H1 (cell line): ENCODE measurements at regions not wholly inside any gene's neighbourhood (a gene's known extent, or its start where the extent isn't known, plus 50 kb on each side); places are given as distances from the start of the nearest gene placed in this dataset.

ENCODE experiments used
- CTCF ChIA-PET: fragments of 300-600 bp; sonication (Branson Sonifier 250); formaldehyde crosslinking; loops from one replicate; lab custom pipeline; 2021; ENCODE audit not compliant: partially characterized antibody; lab: Charles Lee
- POLR2A ChIA-PET: fragments of 300-600 bp; sonication (Branson Sonifier 250); formaldehyde crosslinking; loops from one replicate; lab custom pipeline; 2021; ENCODE audit warnings: inconsistent platforms; ENCODE audit not compliant: partially characterized antibody; lab: Charles Lee
- DNase-seq, 2 experiments: peaks; one replicate each; pipeline versions ENCODE4 v3.0.0 to v3.0.0-alpha.2; 2010 to 2022; ENCODE audit warnings: low spot score in 2 of 2, low read depth in 1 of 2, mixed read lengths in 1 of 2
- FAIRE-seq: peaks from 2 replicates; lab custom pipeline; 2011; peaks lifted over from hg19 to GRCh38; lab: Jason Lieb, UNC
- H2AFZ ChIP-seq: 2 replicates; pipeline ENCODE4 v1.8.1; 2012; ENCODE audit warnings: low read length, inconsistent platforms
- H2AK5ac ChIP-seq: 2 replicates; pipeline ENCODE4 v1.6.1; 2013; ENCODE audit warnings: low read depth, low read length
- H2BK120ac ChIP-seq: replicated peaks from 2 replicates; pipeline ENCODE3; 2013; ENCODE audit warnings: low read depth, low read length, inconsistent platforms
- H2BK12ac ChIP-seq: 2 replicates; pipeline ENCODE4 v1.6.1; 2013; ENCODE audit warnings: low read depth, low read length
- H2BK15ac ChIP-seq: 2 replicates; pipeline ENCODE4 v1.6.1; 2013; ENCODE audit warnings: low read length
- H2BK20ac ChIP-seq: 2 replicates; pipeline ENCODE4 v1.6.1; 2013; ENCODE audit warnings: low read length
- H2BK5ac ChIP-seq: 2 replicates; pipeline ENCODE4 v1.6.1; 2013; ENCODE audit warnings: low read depth, low read length
- H3K14ac ChIP-seq: 2 replicates; pipeline ENCODE4 v1.6.1; 2013; ENCODE audit warnings: inconsistent platforms; ENCODE audit not compliant: insufficient read length
- H3K18ac ChIP-seq: 2 replicates; pipeline ENCODE4 v1.6.1; 2013; ENCODE audit warnings: low read length; ENCODE audit errors: extremely low read depth
- H3K23ac ChIP-seq: 2 replicates; pipeline ENCODE4 v1.6.1; 2013; ENCODE audit warnings: inconsistent platforms; ENCODE audit not compliant: insufficient read length
- H3K23me2 ChIP-seq: 2 replicates; pipeline ENCODE4 v1.6.1; 2013; ENCODE audit warnings: low read depth, low read length
- H3K27ac ChIP-seq: 2 replicates; pipeline ENCODE4 v1.6.1; 2011; ENCODE audit warnings: low read depth, low read length, inconsistent platforms
- H3K27me3 ChIP-seq, 4 experiments: replicated peaks in 1 of 4; 1 replicate in 1 of 4; 2 replicates in 3 of 4; pipeline versions ENCODE4 v1.6.1 to v1.8.1; 2011 to 2013; ENCODE audit warnings: low read length in 3 of 4, mild to moderate bottlenecking in 3 of 4, inconsistent platforms in 2 of 4, mixed read lengths in 2 of 4, moderate library complexity in 1 of 4; ENCODE audit not compliant: control insufficient read depth in 3 of 4, insufficient read depth in 3 of 4; ENCODE audit errors: extremely low read depth in 1 of 4
- H3K36me3 ChIP-seq, 4 experiments: 2 replicates each; pipeline versions ENCODE4 v1.6.1 to v1.8.1; 2011 to 2013; ENCODE audit warnings: mild to moderate bottlenecking in 4 of 4, low read length in 3 of 4, moderate library complexity in 2 of 4, control low read depth in 1 of 4, inconsistent platforms in 1 of 4; ENCODE audit not compliant: insufficient read depth in 4 of 4, control insufficient read depth in 2 of 4
- H3K4ac ChIP-seq: replicated peaks from 2 replicates; pipeline ENCODE3; 2013; ENCODE audit warnings: low read length, low read depth, mixed read lengths, inconsistent platforms; ENCODE audit not compliant: insufficient read length
- H3K4me1 ChIP-seq, 4 experiments: replicated peaks in 1 of 4; 1 replicate in 1 of 4; 2 replicates in 3 of 4; pipeline versions ENCODE4 v1.6.1 to v1.8.1; 2011 to 2013; ENCODE audit warnings: low read length in 3 of 4, inconsistent platforms in 2 of 4, mixed read lengths in 1 of 4; ENCODE audit not compliant: insufficient read depth in 4 of 4, control insufficient read depth in 3 of 4
- H3K4me2 ChIP-seq, 2 experiments: 2 replicates each; pipeline versions ENCODE4 v1.6.1 to v1.8.1; 2011 to 2013; ENCODE audit warnings: low read depth in 2 of 2, low read length in 2 of 2, control low read depth in 1 of 2, inconsistent platforms in 1 of 2, mild to moderate bottlenecking in 1 of 2; ENCODE audit not compliant: insufficient read depth in 1 of 2
- H3K4me3 ChIP-seq, 4 experiments: fragments of 200-600, 300-600 bp in 1 of 4; sonication (generic), shearing (Covaris generic), sonication (Bioruptor Twin) in 1 of 4; 2 replicates each; pipeline versions ENCODE4 v1.5.1 to v1.8.1; 2011 to 2016; ENCODE audit warnings: low read length in 4 of 4, low read depth in 3 of 4, control low read depth in 2 of 4, inconsistent platforms in 2 of 4, mild to moderate bottlenecking in 2 of 4, mixed read lengths in 1 of 4, moderate library complexity in 1 of 4; ENCODE audit not compliant: insufficient read depth in 2 of 4; ENCODE audit errors: extremely low read depth in 1 of 4
- H3K56ac ChIP-seq: replicated peaks from 2 replicates; pipeline ENCODE3; 2013; ENCODE audit warnings: low read depth, mild to moderate bottlenecking, mixed read lengths, low read length, inconsistent platforms; ENCODE audit not compliant: insufficient read length
- H3K79me1 ChIP-seq: 2 replicates; pipeline ENCODE4 v1.6.1; 2013; ENCODE audit warnings: low read depth, low read length, control low read depth
- H3K79me2 ChIP-seq, 2 experiments: 2 replicates each; pipeline versions ENCODE4 v1.6.1 to v1.8.1; 2012 to 2013; ENCODE audit warnings: low read length in 2 of 2, mild to moderate bottlenecking in 2 of 2, inconsistent platforms in 1 of 2; ENCODE audit not compliant: insufficient read depth in 2 of 2, control insufficient read depth in 1 of 2
- H3K9ac ChIP-seq, 4 experiments: replicated peaks in 1 of 4; 1 replicate in 1 of 4; 2 replicates in 3 of 4; pipeline versions ENCODE4 v1.6.1 to v1.8.1; 2011 to 2013; ENCODE audit warnings: low read depth in 3 of 4, low read length in 3 of 4, control low read depth in 2 of 4, mild to moderate bottlenecking in 2 of 4, moderate library complexity in 2 of 4, inconsistent platforms in 1 of 4; ENCODE audit errors: extremely low read depth in 1 of 4
- H3K9me3 ChIP-seq, 2 experiments: 2 replicates each; pipeline versions ENCODE4 v1.6.1 to v1.8.1; 2012 to 2013; ENCODE audit warnings: mild to moderate bottlenecking in 2 of 2, moderate library complexity in 2 of 2, control low read depth in 1 of 2, inconsistent platforms in 1 of 2, low read depth in 1 of 2, low read length in 1 of 2, mixed read lengths in 1 of 2; ENCODE audit not compliant: insufficient read depth in 2 of 2
- H4K20me1 ChIP-seq, 2 experiments: replicated peaks in 1 of 2; 2 replicates each; pipeline versions ENCODE3 to v1.8.1; 2011 to 2013; ENCODE audit warnings: inconsistent platforms in 2 of 2, low read length in 2 of 2, mild to moderate bottlenecking in 1 of 2; ENCODE audit not compliant: insufficient read depth in 2 of 2, control insufficient read depth in 1 of 2
- H4K5ac ChIP-seq: 2 replicates; pipeline ENCODE4 v1.6.1; 2013; ENCODE audit warnings: low read length, low read depth, mixed read lengths, inconsistent platforms; ENCODE audit not compliant: insufficient read length
- H4K8ac ChIP-seq: 2 replicates; pipeline ENCODE4 v1.8.0; 2013; ENCODE audit warnings: mild to moderate bottlenecking, moderate library complexity, low read length, inconsistent platforms; ENCODE audit not compliant: insufficient read depth; ENCODE audit errors: extremely low read depth
- H4K91ac ChIP-seq: replicated peaks from 2 replicates; pipeline ENCODE3; 2013; ENCODE audit warnings: low read length, mixed read lengths, inconsistent platforms; ENCODE audit not compliant: insufficient read length
- BCL11A ChIP-seq, 2 experiments: IDR thresholded peaks; one replicate each; pipeline ENCODE4 v1.6.1; 2011; ENCODE audit warnings: low read depth in 2 of 2, low read length in 2 of 2, mild to moderate bottlenecking in 2 of 2
- JUND ChIP-seq: IDR thresholded peaks from 2 replicates; pipeline ENCODE4 v1.6.1; 2011; ENCODE audit warnings: mild to moderate bottlenecking, improper control_type of control experiment, low read length
- SP1 ChIP-seq: IDR thresholded peaks from 2 replicates; pipeline ENCODE4 v1.6.1; 2011; ENCODE audit warnings: low read depth, low read length
- WGBS, 2 experiments: shearing (Covaris generic) in 1 of 2; methylation state at CpG; one replicate each; pipeline versions ENCODE4 v1.1.6 to v1.1.7; 2013 to 2015; ENCODE audit warnings: low lambda C conversion rate in 2 of 2, mixed read lengths in 2 of 2, inconsistent platforms in 1 of 2, low coverage in 1 of 2, missing lambda C conversion rate in 1 of 2; ENCODE audit not compliant: insufficient replicate concordance in 2 of 2, insufficient coverage in 1 of 2, insufficient read length in 1 of 2; ENCODE audit errors: extremely low coverage in 1 of 2, missing lambda C conversion rate in 1 of 2; 5-methylcytosine and 5-hydroxymethylcytosine counted together

GRCh38 chr13:70668293-70668692 lies 560.0 kb upstream of the KLHL1 start:
- no peak overlapping the region for H4K8ac ChIP-seq
- H2BK5ac ChIP-seq, result no peak overlapping the region
- H4K91ac ChIP-seq, result no peak overlapping the region
- H3K4me3 ChIP-seq, result no peak overlapping the region
- H3K23ac ChIP-seq, result no peak overlapping the region
- DNase-seq, result no peak
- H2AFZ ChIP-seq, result no peak overlapping the region
- H4K20me1 ChIP-seq, result no peaks in the 10 kb centered on the region
- peaks cover 0 to 5% (median 0%) of the 10 kb centered on the region in 4 experiments; a peak in 1 of 7 replicates for H3K4me1 ChIP-seq
- no peak overlapping the region for H2AK5ac ChIP-seq
- CTCF ChIA-PET, result interaction anchor here (0.5 kb wide), 1 partner anchor 439 kb away, joined by 3 read pairs; no protein-coding TSS in a partner anchor
- H3K36me3 ChIP-seq, result no peaks in the 10 kb centered on the region
- no peak overlapping the region for H3K14ac ChIP-seq
- no peaks in the 10 kb centered on the region for H3K79me2 ChIP-seq
- no peak overlapping the region for H4K5ac ChIP-seq
- H3K9ac ChIP-seq, result no peak overlapping the region
- H2BK12ac ChIP-seq, result no peak overlapping the region
- no peaks in the 10 kb centered on the region for H3K27me3 ChIP-seq
- WGBS, 2 experiments, result 35% methylated on average over 1 of the region's 1 CpG; no CpG with 5 or more reads in 1 of the 2 experiments
- no peak overlapping the region for H3K27ac ChIP-seq
- H2BK20ac ChIP-seq, result no peak overlapping the region
- H3K9me3 ChIP-seq, result no peaks in the 10 kb centered on the region
- no peaks in the 10 kb centered on the region for H3K23me2 ChIP-seq
- H3K18ac ChIP-seq, result no peak overlapping the region
- H3K4me2 ChIP-seq, result no peak overlapping the region
- TF ChIP-seq SP1 (no peak), JUND (peak; percentile 80), BCL11A (IDR thresholded peaks at IDR 0.05; ENCODE audit: low read depth in 2 of 2, low read length in 2 of 2) (no peak)
- H2BK120ac ChIP-seq, result no peak overlapping the region
- no peak overlapping the region for H2BK15ac ChIP-seq
- no peak overlapping the region for H3K4ac ChIP-seq
- no peak for FAIRE-seq
- H3K79me1 ChIP-seq, result no peaks in the 10 kb centered on the region
- POLR2A ChIA-PET, result no interaction called here
- no peak overlapping the region for H3K56ac ChIP-seq
